H1 (cell line): ENCODE measurements at regions not wholly inside any gene's neighbourhood (a gene's known extent, or its start where the extent isn't known, plus 50 kb on each side); places are given as distances from the start of the nearest gene placed in this dataset.

Experiments used
- CTCF ChIA-PET: fragments of 300-600 bp; sonication (Branson Sonifier 250); formaldehyde crosslinking; loops from one replicate; lab custom pipeline; 2021; ENCODE audit not compliant: partially characterized antibody; lab: Charles Lee
- POLR2A ChIA-PET: fragments of 300-600 bp; sonication (Branson Sonifier 250); formaldehyde crosslinking; loops from one replicate; lab custom pipeline; 2021; ENCODE audit warnings: inconsistent platforms; ENCODE audit not compliant: partially characterized antibody; lab: Charles Lee
- DNase-seq, 2 experiments: peaks; one replicate each; pipeline versions ENCODE4 v3.0.0 to v3.0.0-alpha.2; 2010 to 2022; ENCODE audit warnings: low spot score in 2 of 2, low read depth in 1 of 2, mixed read lengths in 1 of 2
- FAIRE-seq: peaks from 2 replicates; lab custom pipeline; 2011; peaks lifted over from hg19 to GRCh38; lab: Jason Lieb, UNC
- H2AFZ ChIP-seq: 2 replicates; pipeline ENCODE4 v1.8.1; 2012; ENCODE audit warnings: low read length, inconsistent platforms
- H2AK5ac ChIP-seq: 2 replicates; pipeline ENCODE4 v1.6.1; 2013; ENCODE audit warnings: low read depth, low read length
- H2BK120ac ChIP-seq: replicated peaks from 2 replicates; pipeline ENCODE3; 2013; ENCODE audit warnings: low read depth, low read length, inconsistent platforms
- H2BK12ac ChIP-seq: 2 replicates; pipeline ENCODE4 v1.6.1; 2013; ENCODE audit warnings: low read depth, low read length
- H2BK15ac ChIP-seq: 2 replicates; pipeline ENCODE4 v1.6.1; 2013; ENCODE audit warnings: low read length
- H2BK20ac ChIP-seq: 2 replicates; pipeline ENCODE4 v1.6.1; 2013; ENCODE audit warnings: low read length
- H2BK5ac ChIP-seq: 2 replicates; pipeline ENCODE4 v1.6.1; 2013; ENCODE audit warnings: low read depth, low read length
- H3K14ac ChIP-seq: 2 replicates; pipeline ENCODE4 v1.6.1; 2013; ENCODE audit warnings: inconsistent platforms; ENCODE audit not compliant: insufficient read length
- H3K18ac ChIP-seq: 2 replicates; pipeline ENCODE4 v1.6.1; 2013; ENCODE audit warnings: low read length; ENCODE audit errors: extremely low read depth
- H3K23ac ChIP-seq: 2 replicates; pipeline ENCODE4 v1.6.1; 2013; ENCODE audit warnings: inconsistent platforms; ENCODE audit not compliant: insufficient read length
- H3K23me2 ChIP-seq: 2 replicates; pipeline ENCODE4 v1.6.1; 2013; ENCODE audit warnings: low read depth, low read length
- H3K27ac ChIP-seq: 2 replicates; pipeline ENCODE4 v1.6.1; 2011; ENCODE audit warnings: low read depth, low read length, inconsistent platforms
- H3K27me3 ChIP-seq, 4 experiments: replicated peaks in 1 of 4; 1 replicate in 1 of 4; 2 replicates in 3 of 4; pipeline versions ENCODE4 v1.6.1 to v1.8.1; 2011 to 2013; ENCODE audit warnings: low read length in 3 of 4, mild to moderate bottlenecking in 3 of 4, inconsistent platforms in 2 of 4, mixed read lengths in 2 of 4, moderate library complexity in 1 of 4; ENCODE audit not compliant: control insufficient read depth in 3 of 4, insufficient read depth in 3 of 4; ENCODE audit errors: extremely low read depth in 1 of 4
- H3K36me3 ChIP-seq, 4 experiments: 2 replicates each; pipeline versions ENCODE4 v1.6.1 to v1.8.1; 2011 to 2013; ENCODE audit warnings: mild to moderate bottlenecking in 4 of 4, low read length in 3 of 4, moderate library complexity in 2 of 4, control low read depth in 1 of 4, inconsistent platforms in 1 of 4; ENCODE audit not compliant: insufficient read depth in 4 of 4, control insufficient read depth in 2 of 4
- H3K4ac ChIP-seq: replicated peaks from 2 replicates; pipeline ENCODE3; 2013; ENCODE audit warnings: low read length, low read depth, mixed read lengths, inconsistent platforms; ENCODE audit not compliant: insufficient read length
- H3K4me1 ChIP-seq, 4 experiments: replicated peaks in 1 of 4; 1 replicate in 1 of 4; 2 replicates in 3 of 4; pipeline versions ENCODE4 v1.6.1 to v1.8.1; 2011 to 2013; ENCODE audit warnings: low read length in 3 of 4, inconsistent platforms in 2 of 4, mixed read lengths in 1 of 4; ENCODE audit not compliant: insufficient read depth in 4 of 4, control insufficient read depth in 3 of 4
- H3K4me2 ChIP-seq, 2 experiments: 2 replicates each; pipeline versions ENCODE4 v1.6.1 to v1.8.1; 2011 to 2013; ENCODE audit warnings: low read depth in 2 of 2, low read length in 2 of 2, control low read depth in 1 of 2, inconsistent platforms in 1 of 2, mild to moderate bottlenecking in 1 of 2; ENCODE audit not compliant: insufficient read depth in 1 of 2
- H3K4me3 ChIP-seq, 4 experiments: fragments of 200-600, 300-600 bp in 1 of 4; sonication (generic), shearing (Covaris generic), sonication (Bioruptor Twin) in 1 of 4; 2 replicates each; pipeline versions ENCODE4 v1.5.1 to v1.8.1; 2011 to 2016; ENCODE audit warnings: low read length in 4 of 4, low read depth in 3 of 4, control low read depth in 2 of 4, inconsistent platforms in 2 of 4, mild to moderate bottlenecking in 2 of 4, mixed read lengths in 1 of 4, moderate library complexity in 1 of 4; ENCODE audit not compliant: insufficient read depth in 2 of 4; ENCODE audit errors: extremely low read depth in 1 of 4
- H3K56ac ChIP-seq: replicated peaks from 2 replicates; pipeline ENCODE3; 2013; ENCODE audit warnings: low read depth, mild to moderate bottlenecking, mixed read lengths, low read length, inconsistent platforms; ENCODE audit not compliant: insufficient read length
- H3K79me1 ChIP-seq: 2 replicates; pipeline ENCODE4 v1.6.1; 2013; ENCODE audit warnings: low read depth, low read length, control low read depth
- H3K79me2 ChIP-seq, 2 experiments: 2 replicates each; pipeline versions ENCODE4 v1.6.1 to v1.8.1; 2012 to 2013; ENCODE audit warnings: low read length in 2 of 2, mild to moderate bottlenecking in 2 of 2, inconsistent platforms in 1 of 2; ENCODE audit not compliant: insufficient read depth in 2 of 2, control insufficient read depth in 1 of 2
- H3K9ac ChIP-seq, 4 experiments: replicated peaks in 1 of 4; 1 replicate in 1 of 4; 2 replicates in 3 of 4; pipeline versions ENCODE4 v1.6.1 to v1.8.1; 2011 to 2013; ENCODE audit warnings: low read depth in 3 of 4, low read length in 3 of 4, control low read depth in 2 of 4, mild to moderate bottlenecking in 2 of 4, moderate library complexity in 2 of 4, inconsistent platforms in 1 of 4; ENCODE audit errors: extremely low read depth in 1 of 4
- H3K9me3 ChIP-seq, 2 experiments: 2 replicates each; pipeline versions ENCODE4 v1.6.1 to v1.8.1; 2012 to 2013; ENCODE audit warnings: mild to moderate bottlenecking in 2 of 2, moderate library complexity in 2 of 2, control low read depth in 1 of 2, inconsistent platforms in 1 of 2, low read depth in 1 of 2, low read length in 1 of 2, mixed read lengths in 1 of 2; ENCODE audit not compliant: insufficient read depth in 2 of 2
- H4K20me1 ChIP-seq, 2 experiments: replicated peaks in 1 of 2; 2 replicates each; pipeline versions ENCODE3 to v1.8.1; 2011 to 2013; ENCODE audit warnings: inconsistent platforms in 2 of 2, low read length in 2 of 2, mild to moderate bottlenecking in 1 of 2; ENCODE audit not compliant: insufficient read depth in 2 of 2, control insufficient read depth in 1 of 2
- H4K5ac ChIP-seq: 2 replicates; pipeline ENCODE4 v1.6.1; 2013; ENCODE audit warnings: low read length, low read depth, mixed read lengths, inconsistent platforms; ENCODE audit not compliant: insufficient read length
- H4K8ac ChIP-seq: 2 replicates; pipeline ENCODE4 v1.8.0; 2013; ENCODE audit warnings: mild to moderate bottlenecking, moderate library complexity, low read length, inconsistent platforms; ENCODE audit not compliant: insufficient read depth; ENCODE audit errors: extremely low read depth
- H4K91ac ChIP-seq: replicated peaks from 2 replicates; pipeline ENCODE3; 2013; ENCODE audit warnings: low read length, mixed read lengths, inconsistent platforms; ENCODE audit not compliant: insufficient read length
- ASH2L ChIP-seq: fragments of 200-600, 300-600 bp; sonication (generic); IDR thresholded peaks from one replicate; pipeline ENCODE4 v1.7.1; 2017; ENCODE audit warnings: low read length
- BACH1 ChIP-seq: IDR thresholded peaks from 2 replicates; pipeline ENCODE4 v1.6.1; 2012; ENCODE audit warnings: low read length, improper control_type of control experiment
- CBX5 ChIP-seq: fragments of 300-800, 300-1000 bp; sonication (generic); IDR thresholded peaks from 2 replicates; pipeline ENCODE4 v1.7.1; 2016; ENCODE audit warnings: antibody characterized with exemption, low read length, low read depth
- CHD2 ChIP-seq: IDR thresholded peaks from 2 replicates; pipeline ENCODE4 v1.6.1; 2012; ENCODE audit warnings: low read length, improper control_type of control experiment
- CTCF ChIP-seq, 3 experiments: IDR thresholded peaks; 1 replicate in 2 of 3; 2 replicates in 1 of 3; pipeline versions ENCODE4 v1.5.1 to v1.6.1; 2011; ENCODE audit warnings: low read length in 3 of 3, mild to moderate bottlenecking in 3 of 3, inconsistent platforms in 2 of 3, low read depth in 1 of 3, moderate library complexity in 1 of 3; ENCODE audit not compliant: insufficient read depth in 1 of 3; ENCODE audit errors: control extremely low read depth in 1 of 3
- EP300 ChIP-seq, 2 experiments: IDR thresholded peaks; 1 replicate in 1 of 2; 2 replicates in 1 of 2; pipeline ENCODE4 v1.6.1; 2011 to 2012; ENCODE audit warnings: low read depth in 2 of 2, low read length in 2 of 2, mild to moderate bottlenecking in 2 of 2, borderline replicate concordance in 1 of 2, inconsistent platforms in 1 of 2, moderate library complexity in 1 of 2
- EZH2 ChIP-seq: fragments of 200-600 bp; sonication (generic); IDR thresholded peaks from 2 replicates; pipeline ENCODE4 v1.7.1; 2012; ENCODE audit warnings: low read depth, mild to moderate bottlenecking, moderate library complexity, low read length, inconsistent platforms; ENCODE audit not compliant: severe bottlenecking
- HDAC2 ChIP-seq, 2 experiments: fragments of 300-600 bp in 1 of 2; sonication (generic) in 1 of 2; IDR thresholded peaks; 2 replicates each; pipeline ENCODE4 v1.6.1; 2011 to 2012; ENCODE audit warnings: low read depth in 2 of 2, low read length in 2 of 2, mild to moderate bottlenecking in 2 of 2, moderate library complexity in 2 of 2, borderline replicate concordance in 1 of 2, inconsistent platforms in 1 of 2
- NANOG ChIP-seq: IDR thresholded peaks from 2 replicates; pipeline ENCODE4 v1.6.1; 2011; ENCODE audit warnings: low read length, low read depth, mild to moderate bottlenecking, inconsistent platforms; ENCODE audit not compliant: insufficient read depth, poor library complexity, severe bottlenecking
- POLR2AphosphoS5 ChIP-seq: IDR thresholded peaks from 2 replicates; pipeline ENCODE4 v1.6.1; 2011; ENCODE audit warnings: low read depth, low read length
- SP2 ChIP-seq: IDR thresholded peaks from 2 replicates; pipeline ENCODE4 v1.6.1; 2012; ENCODE audit warnings: mild to moderate bottlenecking, low read length, inconsistent platforms
- SP4 ChIP-seq: IDR thresholded peaks from 2 replicates; pipeline ENCODE4 v1.6.1; 2012; ENCODE audit warnings: low read length, inconsistent platforms
- TAF1 ChIP-seq: IDR thresholded peaks from 2 replicates; pipeline ENCODE4 v1.6.1; 2011; ENCODE audit warnings: mild to moderate bottlenecking, low read depth, low read length
- WGBS, 2 experiments: shearing (Covaris generic) in 1 of 2; methylation state at CpG; one replicate each; pipeline versions ENCODE4 v1.1.6 to v1.1.7; 2013 to 2015; ENCODE audit warnings: low lambda C conversion rate in 2 of 2, mixed read lengths in 2 of 2, inconsistent platforms in 1 of 2, low coverage in 1 of 2, missing lambda C conversion rate in 1 of 2; ENCODE audit not compliant: insufficient replicate concordance in 2 of 2, insufficient coverage in 1 of 2, insufficient read length in 1 of 2; ENCODE audit errors: extremely low coverage in 1 of 2, missing lambda C conversion rate in 1 of 2; 5-methylcytosine and 5-hydroxymethylcytosine counted together

- H2AK5ac ChIP-seq: no peak overlapping the region
- no peaks in the 10 kb centered on the region for H3K23me2 ChIP-seq
- H3K4me2 ChIP-seq: no peak overlapping the region
- no peak overlapping the region for H2BK120ac ChIP-seq
- H4K20me1 ChIP-seq: no peaks in the 10 kb centered on the region
- H2AFZ ChIP-seq: no peak overlapping the region
- 90% methylated on average over 2 of the region's 2 CpGs; no CpG with 5 or more reads in 1 of the 2 experiments for WGBS, 2 experiments
- no peak overlapping the region for H4K8ac ChIP-seq
- H3K18ac ChIP-seq: no peak overlapping the region
- no peak overlapping the region for H3K9ac ChIP-seq
- no peaks in the 10 kb centered on the region for H3K36me3 ChIP-seq
- no peak for DNase-seq
- no peaks in the 10 kb centered on the region for H3K79me1 ChIP-seq
- no peak overlapping the region for H3K23ac ChIP-seq
- no peak overlapping the region for H4K5ac ChIP-seq
- no peaks in the 10 kb centered on the region for H3K79me2 ChIP-seq
- no peak overlapping the region for H3K27ac ChIP-seq
- no peak overlapping the region for H3K14ac ChIP-seq
- no peaks in the 10 kb centered on the region for H3K4me1 ChIP-seq
- TF ChIP-seq HDAC2 (IDR thresholded peaks at IDR 0.05; ENCODE audit: borderline replicate concordance in 1 of 2, low read depth in 2 of 2, low read length in 2 of 2) (no peak), CHD2 (no peak), TAF1 (no peak), EP300 (IDR thresholded peaks at IDR 0.05; ENCODE audit: borderline replicate concordance in 1 of 2, low read depth in 2 of 2, low read length in 2 of 2) (no peak), POLR2AphosphoS5 (no peak), SP4 (no peak), ASH2L (no peak), CBX5 (no peak), CTCF (IDR thresholded peaks at IDR 0.05; ENCODE audit: control extremely low read depth in 1 of 3, insufficient read depth in 1 of 3, low read depth in 1 of 3, low read length in 3 of 3) (no peak), SP2 (no peak), EZH2 (no peak), BACH1 (no peak), NANOG (no peak)
- TF ChIP-seq, all 59 proteins: peak for 0
- no peaks in the 10 kb centered on the region for H3K27me3 ChIP-seq
- no peak overlapping the region for H3K4me3 ChIP-seq
- H3K56ac ChIP-seq: no peak overlapping the region
- no peak overlapping the region for H2BK5ac ChIP-seq
- no peak overlapping the region for H2BK12ac ChIP-seq
- no peaks in the 10 kb centered on the region for H3K9me3 ChIP-seq
- no peak overlapping the region for H2BK20ac ChIP-seq
- ChIA-PET CTCF (no interaction called here), POLR2A (no interaction called here)
- no peak overlapping the region for H4K91ac ChIP-seq
- H3K4ac ChIP-seq: no peak overlapping the region
- FAIRE-seq: no peak
- H2BK15ac ChIP-seq: no peak overlapping the region
These were observed 54.4 kb upstream of the IQCM start for GRCh38 chr4:149870008-149870407.
